HepG2 (cell line): ENCODE measurements at regions not wholly inside any gene's neighbourhood (a gene's known extent, or its start where the extent isn't known, plus 50 kb on each side); places are given as distances from the start of the nearest gene placed in this dataset.

Experiments used
- ATAC-seq: fragments of 200-7000 bp; cut with Tn5 transposase; 3 replicates; pipeline ENCODE4 v1.9.1; 2020; ENCODE audit warnings: mild to moderate bottlenecking, moderate library complexity
- BruUV-seq: library from RNA; stranded (reverse); fragments of 400-500 nt; replicated peaks from 2 replicates; lab custom pipeline; 2021; lab: Mats Ljungman, UMichigan
- CTCF ChIA-PET: fragments of 300-600 bp; formaldehyde crosslinking; extraction: SDS; loops from one replicate; lab custom pipeline; 2021; ENCODE audit warnings: low total read pairs, inconsistent platforms, low intra/inter-chr PET ratio; lab: Yijun Ruan, JAX
- POLR2A ChIA-PET: fragments of 350-600 bp; sonication (Branson Sonifier 250); formaldehyde crosslinking; loops from one replicate; lab custom pipeline; 2020; ENCODE audit warnings: antibody characterized with exemption, inconsistent platforms; lab: Yijun Ruan, JAX
- DNase-seq: peaks from one replicate; pipeline ENCODE4 v3.0.0-alpha.2; 2015; ENCODE audit warnings: low spot score
- FAIRE-seq: peaks from 3 replicates; lab custom pipeline; 2011; peaks lifted over from hg19 to GRCh38; lab: Jason Lieb, UNC
- H2AFZ ChIP-seq: one replicate; pipeline ENCODE4 v1.6.1; 2011; ENCODE audit warnings: low read length, inconsistent platforms
- H3K27ac ChIP-seq: fragments of 300-600 bp; 3 replicates; pipeline ENCODE4 v1.8.0; 2011; ENCODE audit warnings: mixed run types, mild to moderate bottlenecking, mixed read lengths, low read length, inconsistent platforms; ENCODE audit not compliant: insufficient read depth; ENCODE audit errors: extremely low read length
- H3K27me3 ChIP-seq, 2 experiments: fragments of 200-600 bp in 1 of 2; 2 replicates in 1 of 2; 3 replicates in 1 of 2; pipeline versions ENCODE4 v1.6.0 to v1.8.0; 2011; ENCODE audit warnings: low read length in 2 of 2, mild to moderate bottlenecking in 2 of 2, moderate library complexity in 2 of 2, inconsistent platforms in 1 of 2; ENCODE audit not compliant: insufficient read depth in 2 of 2, control insufficient read depth in 1 of 2
- H3K36me3 ChIP-seq, 2 experiments: fragments of 200-600 bp in 1 of 2; replicated peaks in 1 of 2; 2 replicates in 1 of 2; 3 replicates in 1 of 2; pipeline versions ENCODE4 v1.5.1 to v1.8.0; 2011; ENCODE audit warnings: low read length in 2 of 2, inconsistent platforms in 1 of 2; ENCODE audit not compliant: insufficient read depth in 2 of 2, control insufficient read depth in 1 of 2
- H3K4me1 ChIP-seq: 2 replicates; pipeline ENCODE4 v1.5.1; 2012; ENCODE audit warnings: low read length, inconsistent platforms; ENCODE audit not compliant: insufficient read depth
- H3K4me2 ChIP-seq: 2 replicates; pipeline ENCODE4 v1.6.0; 2011; ENCODE audit warnings: low read depth, low read length, inconsistent platforms
- H3K4me3 ChIP-seq, 3 experiments: fragments of 200-600 bp in 1 of 3; sonication (generic), shearing (Covaris generic) in 1 of 3; replicated peaks in 1 of 3; 2 replicates each; pipeline ENCODE4 v1.5.1; 2011 to 2016; ENCODE audit warnings: low read length in 3 of 3, inconsistent platforms in 2 of 3, low read depth in 2 of 3, mild to moderate bottlenecking in 2 of 3, control low read depth in 1 of 3, mixed read lengths in 1 of 3; ENCODE audit not compliant: insufficient read depth in 1 of 3
- H3K79me2 ChIP-seq: one replicate; pipeline ENCODE4 v1.6.1; 2011; ENCODE audit warnings: low read length, inconsistent platforms; ENCODE audit not compliant: insufficient read depth
- H3K9ac ChIP-seq: 2 replicates; pipeline ENCODE4 v1.6.0; 2011; ENCODE audit warnings: mild to moderate bottlenecking, low read depth, low read length, inconsistent platforms; ENCODE audit not compliant: insufficient read depth
- H3K9me3 ChIP-seq: 2 replicates; pipeline ENCODE4 v1.5.1; 2012; ENCODE audit warnings: mild to moderate bottlenecking, low read length
- H4K20me1 ChIP-seq: 2 replicates; pipeline ENCODE4 v1.6.0; 2011; ENCODE audit warnings: inconsistent platforms, mild to moderate bottlenecking, low read length, moderate library complexity; ENCODE audit not compliant: insufficient read depth
- HNF1A ChIP-seq, 2 experiments: sonication (generic) in 1 of 2; formaldehyde crosslinking in 1 of 2; IDR thresholded peaks; 2 replicates each; pipeline versions ENCODE4 v1.4.0 to v1.6.1; 2016 to 2020; ENCODE audit warnings: borderline replicate concordance in 1 of 2, low read depth in 1 of 2, mild to moderate bottlenecking in 1 of 2, missing genetic modification reagents in 1 of 2
- MBD4 ChIP-seq: IDR thresholded peaks from 2 replicates; pipeline ENCODE4 v1.6.1; 2012; ENCODE audit warnings: low read length, inconsistent platforms, borderline replicate concordance
- NR2F6 ChIP-seq, 2 experiments: IDR thresholded peaks; 2 replicates each; pipeline ENCODE4 v1.6.1; 2016; ENCODE audit warnings: antibody characterized with exemption in 1 of 2, mild to moderate bottlenecking in 1 of 2
- PPARG ChIP-seq: conservative IDR thresholded peaks from 2 replicates; pipeline ENCODE4 v1.6.1; 2016; ENCODE audit warnings: missing biosample characterization, missing genetic modification reagents
- ZHX2 ChIP-seq, 2 experiments: sonication (generic) in 1 of 2; formaldehyde crosslinking in 1 of 2; IDR thresholded peaks; 2 replicates each; pipeline versions ENCODE4 v1.6.1 to v1.9.0; 2014 to 2022; ENCODE audit warnings: antibody characterized with exemption in 1 of 2, borderline replicate concordance in 1 of 2, inconsistent platforms in 1 of 2, low read depth in 1 of 2, missing genetic modification reagents in 1 of 2
- ZNF256 ChIP-seq: sonication (generic); formaldehyde crosslinking; conservative IDR thresholded peaks from 2 replicates; pipeline ENCODE4 v1.4.0; 2020; ENCODE audit warnings: missing genetic modification reagents
- ZNF75D ChIP-seq: sonication (generic); formaldehyde crosslinking; IDR thresholded peaks from 2 replicates; pipeline ENCODE4 v1.8.1; 2023; ENCODE audit warnings: missing genetic modification reagents, mild to moderate bottlenecking, borderline replicate concordance
- ZNF777 ChIP-seq: sonication (generic); formaldehyde crosslinking; IDR thresholded peaks from 2 replicates; pipeline ENCODE4 v1.4.0; 2020; ENCODE audit warnings: missing genetic modification reagents
- WGBS: methylation state at CpG from one replicate; pipeline ENCODE4 v1.1.6; 2017; ENCODE audit warnings: low lambda C conversion rate; 5-methylcytosine and 5-hydroxymethylcytosine counted together
- in situ Hi-C: cut with HindIII; loops from 2 replicates; pipeline ENCODE4 v1.10.0; 2017; ENCODE audit warnings: low pct_unique_long_range_greater_than_20kb; ENCODE audit not compliant: extremely low pct_ligation_motif_present
- intact Hi-C: fragments of 100-400 bp; cut with micrococcal nuclease; formaldehyde crosslinking; loops from one replicate; pipeline ENCODE4 v1.10.0; 2022; ENCODE audit not compliant: unreplicated experiment
- TF ChIP-seq, protein P1 (sequence below): conservative IDR thresholded peaks from 2 replicates; pipeline ENCODE4 v1.6.1; 2018; ENCODE audit warnings: missing genetic modification reagents

- Histone ChIP-seq H3K79me2 (no peaks in the 10 kb centered on the region), H4K20me1 (no peaks in the 10 kb centered on the region), H3K4me2 (no peak overlapping the region), H3K9ac (no peak overlapping the region), H3K4me1 (no peaks in the 10 kb centered on the region), H3K4me3 (no peak overlapping the region), H3K27ac (no peak overlapping the region), H2AFZ (no peak overlapping the region), H3K27me3 (no peaks in the 10 kb centered on the region), H3K36me3 (no peaks in the 10 kb centered on the region), H3K9me3 (no peaks in the 10 kb centered on the region)
- in situ Hi-C loops (no loop called here), intact Hi-C loops (no loop called here)
- FAIRE-seq (no peak), ATAC-seq (no peak), DNase-seq (no peak)
- WGBS = 25% methylated on average over 6 of the region's 6 CpGs
- CTCF ChIA-PET = no interaction called here
- TF ChIP-seq HNF1A (IDR thresholded peaks at IDR 0.05; ENCODE audit: low read depth) = no peak
- TF ChIP-seq HNF1A (CRISPR knock-in tag; IDR thresholded peaks at IDR 0.05; ENCODE audit: borderline replicate concordance) = no peak
- TF ChIP-seq ZNF777 (CRISPR knock-in tag) = no peak
- TF ChIP-seq PPARG (CRISPR knock-in tag) = no peak
- no peak for TF ChIP-seq MBD4
- TF ChIP-seq NR2F6 (IDR thresholded peaks at IDR 0.05) = no peak
- TF ChIP-seq NR2F6 (CRISPR knock-in tag; IDR thresholded peaks at IDR 0.05) = no peak
- TF ChIP-seq, protein P1, sequence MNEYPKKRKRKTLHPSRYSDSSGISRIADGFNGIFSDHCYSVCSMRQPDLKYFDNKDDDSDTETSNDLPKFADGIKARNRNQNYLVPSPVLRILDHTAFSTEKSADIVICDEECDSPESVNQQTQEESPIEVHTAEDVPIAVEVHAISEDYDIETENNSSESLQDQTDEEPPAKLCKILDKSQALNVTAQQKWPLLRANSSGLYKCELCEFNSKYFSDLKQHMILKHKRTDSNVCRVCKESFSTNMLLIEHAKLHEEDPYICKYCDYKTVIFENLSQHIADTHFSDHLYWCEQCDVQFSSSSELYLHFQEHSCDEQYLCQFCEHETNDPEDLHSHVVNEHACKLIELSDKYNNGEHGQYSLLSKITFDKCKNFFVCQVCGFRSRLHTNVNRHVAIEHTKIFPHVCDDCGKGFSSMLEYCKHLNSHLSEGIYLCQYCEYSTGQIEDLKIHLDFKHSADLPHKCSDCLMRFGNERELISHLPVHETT (CRISPR knock-in tag) = no peak
- TF ChIP-seq ZNF256 (CRISPR knock-in tag) = no peak
- no peak for TF ChIP-seq ZHX2 (IDR thresholded peaks at IDR 0.05; ENCODE audit: low read depth)
- no peak for TF ChIP-seq ZHX2 (CRISPR knock-in tag; IDR thresholded peaks at IDR 0.05; ENCODE audit: borderline replicate concordance)
- no peak for TF ChIP-seq ZNF75D (CRISPR knock-in tag)
- no TSS peak for BruUV-seq
- POLR2A ChIA-PET = no interaction called here
Measured at GRCh38 chr15:81843757-81844407, 201.9 kb downstream of the MEX3B start.
